BE2C (cell line): ENCODE measurements at regions not wholly inside any gene's neighbourhood (a gene's known extent, or its start where the extent isn't known, plus 50 kb on each side); places are given as distances from the start of the nearest gene placed in this dataset.
"Not testable (repeated sequence)": the region's sequence is repeated elsewhere in the genome, so short reads cannot be mapped to it uniquely, and the experiment has no call there.

Experiments used
- DNase-seq: peaks from one replicate; pipeline ENCODE4 v3.0.0-alpha.2; 2020
- H3K27me3 ChIP-seq: fragments of 250-450 bp; sonication (Bioruptor Pico); 2 replicates; pipeline ENCODE4 v1.5.1; 2020; ENCODE audit warnings: mild to moderate bottlenecking
- H3K36me3 ChIP-seq: fragments of 250-450 bp; sonication (Bioruptor Pico); 2 replicates; pipeline ENCODE4 v1.5.1; 2020; ENCODE audit warnings: mild to moderate bottlenecking
- H3K4me1 ChIP-seq: fragments of 250-450 bp; sonication (Bioruptor Pico); 2 replicates; pipeline ENCODE4 v1.5.1; 2020
- H3K4me3 ChIP-seq: 2 replicates; pipeline ENCODE4 v1.5.1; 2011; ENCODE audit warnings: low read depth, low read length
- H3K9me3 ChIP-seq: fragments of 250-450 bp; sonication (Bioruptor Pico); 2 replicates; pipeline ENCODE4 v1.5.1; 2020
- TF ChIP-seq, protein P1 (sequence below): IDR thresholded peaks from 2 replicates; pipeline ENCODE4 v1.5.1; 2012; ENCODE audit warnings: mild to moderate bottlenecking, low read depth, low read length

DNA sequence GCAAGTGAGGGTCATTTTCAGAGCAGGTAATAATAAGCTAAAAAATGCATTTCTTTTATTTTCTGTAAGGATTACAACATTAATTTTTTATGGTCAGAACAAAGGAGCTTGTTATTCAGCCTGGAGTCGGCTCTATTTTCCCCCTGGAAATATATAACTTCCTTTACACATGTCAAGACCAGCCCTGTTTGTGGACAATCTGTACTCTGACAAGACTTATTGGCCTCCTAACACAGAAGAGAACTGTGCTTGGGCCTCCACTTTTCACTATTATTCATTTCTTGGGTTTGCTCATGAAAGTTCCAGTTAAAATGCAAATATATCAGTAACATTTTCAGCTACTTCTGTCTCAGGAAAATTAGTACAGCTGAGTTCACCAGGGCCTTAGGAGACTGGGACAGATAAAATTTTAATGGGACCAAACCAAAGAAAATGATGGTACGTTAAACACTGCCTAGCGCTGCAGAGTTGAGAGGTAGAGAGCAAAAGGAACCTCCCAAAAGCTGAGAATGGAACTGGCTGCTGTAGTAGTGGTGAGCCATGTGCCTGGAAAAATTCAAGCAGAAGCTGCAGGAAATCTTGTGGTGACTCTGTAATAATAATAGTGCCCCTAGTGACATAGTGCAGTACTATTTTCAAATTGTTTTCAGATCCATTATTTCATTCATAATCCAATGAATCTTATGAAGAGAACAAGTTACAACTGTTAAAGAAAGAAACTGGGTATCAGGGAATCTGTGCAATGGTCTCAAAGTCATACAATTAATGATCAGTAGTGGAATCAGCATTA, 227.2 kb upstream of the KIAA1217 start:
- no peak for DNase-seq

GRCh38 chr10:23984405-23984804, 224.5 kb upstream of the KIAA1217 start:
- not testable (repeated sequence) for H3K9me3 ChIP-seq, H3K27me3 ChIP-seq, H3K4me3 ChIP-seq, H3K36me3 ChIP-seq, H3K4me1 ChIP-seq, DNase-seq

More for the DNA sequence above, 227.2 kb upstream of the KIAA1217 start:
- Histone ChIP-seq H3K4me3 (no peak overlapping the region), H3K36me3 (no peaks in the 10 kb centered on the region), H3K27me3 (no peaks in the 10 kb centered on the region), H3K9me3 (no peaks in the 10 kb centered on the region), H3K4me1 (no peaks in the 10 kb centered on the region)
- TF ChIP-seq, protein P1, sequence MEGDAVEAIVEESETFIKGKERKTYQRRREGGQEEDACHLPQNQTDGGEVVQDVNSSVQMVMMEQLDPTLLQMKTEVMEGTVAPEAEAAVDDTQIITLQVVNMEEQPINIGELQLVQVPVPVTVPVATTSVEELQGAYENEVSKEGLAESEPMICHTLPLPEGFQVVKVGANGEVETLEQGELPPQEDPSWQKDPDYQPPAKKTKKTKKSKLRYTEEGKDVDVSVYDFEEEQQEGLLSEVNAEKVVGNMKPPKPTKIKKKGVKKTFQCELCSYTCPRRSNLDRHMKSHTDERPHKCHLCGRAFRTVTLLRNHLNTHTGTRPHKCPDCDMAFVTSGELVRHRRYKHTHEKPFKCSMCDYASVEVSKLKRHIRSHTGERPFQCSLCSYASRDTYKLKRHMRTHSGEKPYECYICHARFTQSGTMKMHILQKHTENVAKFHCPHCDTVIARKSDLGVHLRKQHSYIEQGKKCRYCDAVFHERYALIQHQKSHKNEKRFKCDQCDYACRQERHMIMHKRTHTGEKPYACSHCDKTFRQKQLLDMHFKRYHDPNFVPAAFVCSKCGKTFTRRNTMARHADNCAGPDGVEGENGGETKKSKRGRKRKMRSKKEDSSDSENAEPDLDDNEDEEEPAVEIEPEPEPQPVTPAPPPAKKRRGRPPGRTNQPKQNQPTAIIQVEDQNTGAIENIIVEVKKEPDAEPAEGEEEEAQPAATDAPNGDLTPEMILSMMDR, result no peak

DNA sequence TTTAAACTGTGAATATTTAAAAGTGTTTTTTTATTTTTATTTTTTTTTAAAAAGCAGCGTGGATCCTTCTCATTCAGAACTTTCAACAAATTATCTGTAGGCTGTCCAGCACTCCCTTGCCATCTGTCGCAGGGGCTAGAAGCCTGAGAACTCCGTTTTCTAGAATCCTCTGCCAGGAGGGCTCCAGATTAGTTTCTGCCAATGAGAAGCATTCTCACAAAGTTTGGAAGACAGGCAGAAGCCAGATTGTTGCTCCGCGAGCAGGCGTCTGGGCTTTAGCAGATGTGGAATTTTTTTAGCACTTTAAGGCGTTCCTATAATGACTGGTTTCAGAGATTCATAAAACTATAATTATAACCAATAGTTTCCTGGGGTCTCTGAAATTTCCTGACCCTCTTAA, 220.9 kb upstream of the KIAA1217 start:
- Histone ChIP-seq H3K36me3 (no peaks in the 10 kb centered on the region), H3K27me3 (no peaks in the 10 kb centered on the region), H3K4me3 (no peak overlapping the region), H3K9me3 (no peaks in the 10 kb centered on the region), H3K4me1 (no peaks in the 10 kb centered on the region)
- TF ChIP-seq, protein P1, result no peak
- no peak for DNase-seq

DNA sequence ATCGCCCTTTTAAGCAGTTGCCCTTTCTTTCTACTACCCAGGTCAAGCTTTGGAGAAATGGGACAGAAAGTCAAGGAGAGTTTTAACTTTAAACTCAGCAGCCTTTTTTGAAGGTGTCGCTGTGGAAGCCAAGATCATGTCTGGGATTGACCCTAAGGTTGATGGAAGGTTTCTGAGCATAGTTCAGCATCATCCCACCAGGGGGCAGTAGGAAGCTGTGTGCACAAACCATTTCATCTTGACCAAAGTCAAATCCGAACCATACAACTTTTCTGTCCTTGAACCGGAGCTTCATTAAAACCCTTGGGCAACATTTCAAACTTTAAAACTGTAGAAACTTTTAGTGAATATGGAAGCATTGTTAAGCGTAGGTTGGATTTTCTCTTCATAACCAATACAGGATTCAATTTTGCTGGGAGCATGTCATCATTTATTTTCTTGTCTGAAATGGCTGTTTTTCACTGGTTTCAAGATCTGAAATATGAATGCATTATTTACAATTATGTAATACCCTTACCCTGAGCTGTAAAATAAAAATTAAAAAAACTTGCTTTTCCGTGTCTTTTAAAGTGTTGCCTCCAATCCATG, 214.4 kb upstream of the KIAA1217 start:
- H3K9me3 ChIP-seq, result no peaks in the 10 kb centered on the region
- H3K36me3 ChIP-seq, result no peaks in the 10 kb centered on the region
- H3K4me3 ChIP-seq, result no peak overlapping the region
- H3K27me3 ChIP-seq, result no peaks in the 10 kb centered on the region
- TF ChIP-seq, protein P1, result peak; percentile 69
- DNase-seq, result peak; percentile 38
- H3K4me1 ChIP-seq, result no peaks in the 10 kb centered on the region

GRCh38 chr10:23999445-23999844, 209.5 kb upstream of the KIAA1217 start:
- Histone ChIP-seq H3K36me3 (no peaks in the 10 kb centered on the region), H3K4me3 (no peak overlapping the region), H3K27me3 (no peaks in the 10 kb centered on the region), H3K4me1 (no peaks in the 10 kb centered on the region), H3K9me3 (no peaks in the 10 kb centered on the region)
- DNase-seq, result no peak
- TF ChIP-seq, protein P1, result no peak

GRCh38 chr10:24000271-24000813, 208.6 kb upstream of the KIAA1217 start:
- Histone ChIP-seq H3K4me1 (no peaks in the 10 kb centered on the region), H3K9me3 (no peaks in the 10 kb centered on the region), H3K27me3 (no peaks in the 10 kb centered on the region), H3K36me3 (no peaks in the 10 kb centered on the region), H3K4me3 (no peak overlapping the region)
- TF ChIP-seq, protein P1, result no peak
- no peak for DNase-seq
